ENCODE measurements at regions not wholly inside any gene's neighbourhood (a gene's known extent, or its start where the extent isn't known, plus 50 kb on each side); places are given as distances from the start of the nearest gene placed in this dataset.

DNA sequence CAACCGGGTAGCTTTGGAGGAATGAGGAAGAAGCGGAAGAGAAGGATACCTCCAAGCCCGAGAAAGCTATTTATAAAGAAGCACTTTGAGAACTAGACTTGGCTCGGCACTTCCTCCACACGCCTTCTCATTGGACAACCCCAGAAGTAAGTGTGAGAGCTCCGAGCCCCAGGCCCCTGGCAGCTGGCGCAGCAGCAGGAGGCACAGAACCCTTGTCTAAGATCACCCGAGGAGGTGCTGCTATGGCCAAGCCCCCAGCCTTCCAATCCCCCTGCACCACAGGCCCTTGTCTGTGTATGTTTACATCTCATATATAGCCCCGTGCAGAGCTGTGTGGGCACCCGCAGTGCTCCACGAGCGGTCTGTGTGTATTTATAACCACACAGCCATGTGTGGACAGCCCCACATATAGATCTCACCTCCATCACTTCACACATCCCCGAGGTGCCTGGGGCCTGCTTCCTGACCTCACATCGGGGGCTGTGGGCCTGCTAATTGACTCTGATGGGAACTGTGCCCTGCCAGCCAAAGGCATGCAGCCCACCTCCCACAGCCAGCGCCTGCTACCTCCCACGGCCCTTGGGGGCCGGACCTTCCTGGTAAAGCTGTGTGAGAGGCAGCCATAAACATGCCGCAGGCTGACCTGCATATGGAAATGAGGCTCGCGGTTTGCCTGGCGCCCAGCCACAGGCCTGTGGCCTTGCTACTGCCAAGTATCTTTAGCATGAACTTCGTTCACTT, 96.1 kb downstream of the C17orf67 start:
- no peak for DNase-seq (ENCODE audit: low read depth)

DNA sequence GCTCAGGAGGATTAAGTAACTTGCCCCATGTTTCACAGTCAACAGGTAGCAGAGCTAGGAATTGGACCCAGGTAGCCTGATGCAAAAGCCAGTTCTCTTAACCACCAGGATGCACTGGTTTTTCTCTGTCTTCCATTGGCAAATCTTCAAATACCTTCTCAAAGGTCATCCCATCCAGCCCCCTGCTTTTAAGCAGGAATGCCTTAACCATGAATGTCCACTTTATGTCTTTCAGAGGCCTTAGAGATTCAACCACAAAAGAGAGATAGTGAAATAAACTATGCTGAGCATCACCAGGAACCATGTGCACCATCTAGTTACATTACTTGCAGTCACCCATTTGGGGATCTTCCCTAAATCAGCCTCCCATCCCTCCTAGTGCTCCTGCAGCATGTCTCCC, 94.3 kb downstream of the C17orf67 start:
- no peak for DNase-seq (ENCODE audit: low read depth)

GRCh38 chr17:56739776-56740175, 93.9 kb downstream of the C17orf67 start:
- no peak for DNase-seq (ENCODE audit: low read depth)

GRCh38 chr17:56740481-56740880, 93.2 kb downstream of the C17orf67 start:
- no peak for DNase-seq (ENCODE audit: low read depth)

Measured in stimulated activated CD8-positive, alpha-beta memory T cell treated with anti-CD3 and anti-CD28 coated beads, Interleukin-15, amount 100 ng/mL, for 1 hour (primary cell).